HEK293T (cell line): ENCODE measurements at regions not wholly inside any gene's neighbourhood (a gene's known extent, or its start where the extent isn't known, plus 50 kb on each side); places are given as distances from the start of the nearest gene placed in this dataset.

ENCODE experiments used
- BHLHE40 ChIP-seq: fragments of 450-650 bp; IDR thresholded peaks from 2 replicates; pipeline ENCODE4 v1.6.1; 2016; ENCODE audit warnings: mild to moderate bottlenecking, moderate library complexity, borderline replicate concordance
- CTBP1 ChIP-seq: fragments of 450-650 bp; IDR thresholded peaks from 2 replicates; pipeline ENCODE4 v1.6.1; 2016; ENCODE audit warnings: borderline replicate concordance
- L3MBTL2 ChIP-seq: fragments of 450-650 bp; conservative IDR thresholded peaks from 2 replicates; pipeline ENCODE4 v1.6.1; 2016; ENCODE audit warnings: mild to moderate bottlenecking
- SUZ12 ChIP-seq: fragments of 450-650 bp; IDR thresholded peaks from 2 replicates; pipeline ENCODE4 v1.6.1; 2016; ENCODE audit warnings: mild to moderate bottlenecking
- ZNF384 ChIP-seq: fragments of 450-650 bp; IDR thresholded peaks from 2 replicates; pipeline ENCODE4 v1.6.1; 2016

DNA sequence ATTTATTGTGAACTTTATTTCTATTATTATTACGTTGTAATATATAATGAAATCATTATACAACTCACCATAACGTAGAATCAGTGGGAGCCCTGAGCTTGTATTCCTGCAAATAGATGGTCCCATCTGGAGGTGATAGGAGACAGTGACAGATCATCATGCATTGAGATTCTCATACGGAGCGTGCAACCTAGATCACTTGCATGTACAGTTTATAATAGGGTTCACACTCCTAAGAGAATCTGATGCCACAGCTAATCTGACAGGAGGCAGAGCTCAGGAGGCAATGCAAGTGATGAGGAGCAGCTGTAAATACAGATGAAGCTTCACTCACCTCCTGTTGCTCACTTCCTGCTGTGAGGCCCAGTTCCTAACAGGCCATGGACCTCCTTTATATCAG lies 2170.2 kb downstream of the PCDH7 start:
- TF ChIP-seq BHLHE40 (no peak), CTBP1 (no peak), SUZ12 (no peak), L3MBTL2 (no peak), ZNF384 (no peak)
